ENCODE measurements at regions not wholly inside any gene's neighbourhood (a gene's known extent, or its start where the extent isn't known, plus 50 kb on each side); places are given as distances from the start of the nearest gene placed in this dataset.

DNA sequence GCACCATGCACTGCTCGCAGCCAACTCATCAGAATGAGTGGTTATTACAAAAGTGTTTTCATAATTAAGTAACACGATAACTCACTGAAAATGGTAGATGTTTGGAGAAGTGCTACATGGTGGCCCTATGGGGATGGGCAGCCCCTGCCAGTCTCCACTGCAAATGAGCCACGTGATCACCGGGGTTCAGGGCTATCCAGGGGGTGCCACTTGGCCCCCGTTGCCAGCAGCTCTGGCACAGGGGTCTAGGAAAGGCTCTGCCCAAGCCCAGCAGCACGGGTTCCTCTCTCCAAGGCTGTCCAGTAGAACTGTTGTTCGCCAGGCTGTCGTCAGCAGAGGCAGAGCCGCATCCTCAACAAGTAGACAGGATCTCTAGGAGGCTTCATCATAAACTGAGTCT lies 382.1 kb upstream of the B3GAT1 start:
- TF ChIP-seq, protein P1, sequence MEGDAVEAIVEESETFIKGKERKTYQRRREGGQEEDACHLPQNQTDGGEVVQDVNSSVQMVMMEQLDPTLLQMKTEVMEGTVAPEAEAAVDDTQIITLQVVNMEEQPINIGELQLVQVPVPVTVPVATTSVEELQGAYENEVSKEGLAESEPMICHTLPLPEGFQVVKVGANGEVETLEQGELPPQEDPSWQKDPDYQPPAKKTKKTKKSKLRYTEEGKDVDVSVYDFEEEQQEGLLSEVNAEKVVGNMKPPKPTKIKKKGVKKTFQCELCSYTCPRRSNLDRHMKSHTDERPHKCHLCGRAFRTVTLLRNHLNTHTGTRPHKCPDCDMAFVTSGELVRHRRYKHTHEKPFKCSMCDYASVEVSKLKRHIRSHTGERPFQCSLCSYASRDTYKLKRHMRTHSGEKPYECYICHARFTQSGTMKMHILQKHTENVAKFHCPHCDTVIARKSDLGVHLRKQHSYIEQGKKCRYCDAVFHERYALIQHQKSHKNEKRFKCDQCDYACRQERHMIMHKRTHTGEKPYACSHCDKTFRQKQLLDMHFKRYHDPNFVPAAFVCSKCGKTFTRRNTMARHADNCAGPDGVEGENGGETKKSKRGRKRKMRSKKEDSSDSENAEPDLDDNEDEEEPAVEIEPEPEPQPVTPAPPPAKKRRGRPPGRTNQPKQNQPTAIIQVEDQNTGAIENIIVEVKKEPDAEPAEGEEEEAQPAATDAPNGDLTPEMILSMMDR (IDR thresholded peaks at IDR 0.05), result no peak
- no peak for TF ChIP-seq POLR2A (IDR thresholded peaks at IDR 0.05)

Measured in right lobe of liver (tissue), 4 donors.